HG03439 (cell line): ENCODE measurements at regions not wholly inside any gene's neighbourhood (a gene's known extent, or its start where the extent isn't known, plus 50 kb on each side); places are given as distances from the start of the nearest gene placed in this dataset.

Experiments
- ATAC-seq: cut with Tn5 transposase; IDR thresholded peaks from one replicate; pipeline ENCODE4 v1.9.1; 2021; ENCODE audit warnings: mild to moderate bottlenecking, moderate library complexity; ENCODE audit not compliant: unreplicated experiment

DNA sequence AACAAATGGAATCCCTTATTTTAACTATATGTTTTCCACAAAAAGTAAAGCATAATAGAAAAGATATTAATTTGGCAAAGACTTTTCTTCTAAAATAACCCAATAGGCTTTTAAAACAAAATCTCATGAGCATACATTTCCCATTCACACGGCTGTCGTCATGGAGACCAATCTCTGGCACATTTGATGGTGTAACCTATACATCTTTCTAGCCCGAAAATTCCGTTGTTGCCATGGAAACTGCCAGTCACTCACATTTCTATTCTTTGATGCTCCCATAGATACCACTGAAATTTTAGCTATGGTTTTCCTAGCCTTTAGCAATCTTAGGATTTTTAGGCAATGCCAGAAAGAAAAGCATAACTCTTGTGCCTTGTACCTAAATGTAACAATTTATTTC, 262.9 kb upstream of the TRPM3 start:
- no peak for ATAC-seq

DNA sequence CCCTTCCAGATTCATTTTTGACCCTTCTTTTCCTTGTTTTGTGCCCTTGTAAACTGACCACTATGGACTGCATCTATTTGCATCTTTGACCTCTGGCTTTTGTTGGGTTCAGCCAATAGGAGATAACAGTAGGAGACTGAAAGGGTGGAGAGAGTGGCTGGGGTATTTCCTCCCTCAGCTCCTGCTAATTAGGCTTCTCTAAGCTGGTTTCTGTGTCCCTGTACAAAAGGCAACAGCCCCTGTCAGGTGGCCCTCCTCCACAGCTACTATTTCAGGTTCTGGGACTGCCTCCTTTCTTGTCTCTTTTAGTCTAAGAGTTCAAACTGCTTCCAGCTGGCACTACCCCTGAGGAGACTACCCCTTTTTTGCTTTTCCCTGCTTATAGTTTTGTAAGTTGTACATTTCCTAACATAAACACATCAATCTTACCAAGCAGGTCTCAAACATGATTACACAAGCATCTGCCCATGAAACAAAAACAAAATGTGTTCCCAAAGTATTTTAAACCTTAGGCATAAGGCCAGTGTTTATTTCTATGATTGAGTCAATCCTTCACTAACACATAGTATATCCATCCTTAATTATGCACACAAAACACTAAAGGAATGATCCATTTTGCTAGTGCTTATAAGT, 262.0 kb upstream of the TRPM3 start:
- ATAC-seq: no peak

DNA sequence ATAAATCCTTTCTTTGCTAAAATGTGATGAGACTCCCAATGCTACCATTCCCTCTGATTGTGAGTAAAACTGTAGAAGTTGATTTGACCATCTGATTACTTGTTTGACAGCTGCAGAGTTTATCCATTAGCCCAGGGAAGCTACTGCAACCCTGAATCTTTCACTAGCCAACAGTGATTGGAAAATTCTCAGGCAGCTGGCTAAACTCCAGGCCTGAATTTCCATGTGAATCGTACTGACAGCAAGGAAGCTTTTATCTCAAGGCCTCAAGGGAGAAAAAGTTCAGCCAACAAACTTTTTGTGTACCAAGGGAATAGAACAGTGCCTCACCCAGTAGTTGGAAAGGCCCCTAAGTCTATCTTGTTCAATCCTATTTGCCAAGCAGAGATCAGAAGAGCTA, 246.7 kb upstream of the TRPM3 start:
- no peak for ATAC-seq

DNA sequence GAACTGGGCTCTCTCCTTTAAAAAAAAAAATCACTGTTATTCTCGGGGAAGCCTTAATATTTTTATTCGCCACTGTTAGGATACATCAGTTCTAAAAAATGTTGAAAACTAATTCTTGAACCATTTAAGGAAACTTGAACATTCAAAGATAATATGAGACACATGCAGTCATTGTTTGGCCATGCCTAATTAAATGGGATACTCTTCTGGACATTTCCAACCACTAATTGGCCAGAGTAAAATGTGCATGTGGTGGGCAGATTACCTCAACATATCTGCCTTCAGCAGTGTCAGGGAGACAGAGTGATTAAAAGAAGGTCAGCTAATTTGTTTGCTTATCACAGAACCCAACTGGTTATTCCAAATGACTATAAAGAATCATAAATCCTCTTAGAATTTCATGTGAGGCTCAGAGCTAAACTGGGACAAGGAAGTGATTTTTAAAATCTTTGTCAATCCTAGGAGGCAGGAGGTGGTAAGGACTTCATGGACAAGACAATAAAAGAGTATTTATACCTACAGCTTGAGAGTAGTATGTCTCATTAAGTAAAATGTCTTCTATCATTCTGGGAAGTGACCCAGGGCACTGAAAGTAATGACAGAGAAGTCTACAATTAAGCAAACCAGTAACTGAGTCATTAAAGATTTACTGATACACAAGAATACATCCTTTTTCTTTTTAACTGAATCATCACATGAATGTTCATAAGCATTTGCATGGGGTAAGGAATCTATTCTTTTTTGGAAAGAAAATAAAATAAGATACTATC, 242.9 kb upstream of the TRPM3 start:
- ATAC-seq: no peak

DNA sequence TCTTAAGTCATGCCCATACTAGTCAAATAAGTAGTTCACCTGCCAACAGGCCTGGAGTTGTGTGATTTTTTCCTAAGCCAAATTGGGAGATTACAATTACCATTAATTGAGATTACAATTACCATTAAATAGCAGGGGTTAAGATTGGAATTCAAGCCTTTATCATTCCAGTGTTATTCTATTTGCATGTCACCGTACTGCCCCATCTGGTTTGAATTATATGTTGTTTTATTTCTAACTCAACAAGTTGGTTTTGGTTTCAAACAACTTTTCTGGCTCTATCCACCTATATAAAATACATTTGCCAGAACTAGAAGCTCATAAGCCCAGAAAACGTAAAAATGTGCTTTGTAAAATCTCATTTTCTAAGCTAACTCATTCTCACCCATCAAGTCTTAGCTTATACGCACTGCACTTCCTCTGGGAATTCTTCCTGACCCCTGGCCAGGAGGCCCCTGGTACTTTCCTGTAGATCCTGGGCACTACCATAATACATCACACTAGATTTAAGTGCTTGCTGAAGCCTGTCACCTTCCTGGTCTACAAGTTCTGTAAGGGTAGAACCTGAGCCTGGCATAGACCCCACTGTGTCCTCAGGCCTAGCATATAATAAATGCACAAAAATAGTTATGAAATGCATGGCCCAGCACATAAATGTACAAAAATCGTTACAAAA, 242.0 kb upstream of the TRPM3 start:
- no peak for ATAC-seq

DNA sequence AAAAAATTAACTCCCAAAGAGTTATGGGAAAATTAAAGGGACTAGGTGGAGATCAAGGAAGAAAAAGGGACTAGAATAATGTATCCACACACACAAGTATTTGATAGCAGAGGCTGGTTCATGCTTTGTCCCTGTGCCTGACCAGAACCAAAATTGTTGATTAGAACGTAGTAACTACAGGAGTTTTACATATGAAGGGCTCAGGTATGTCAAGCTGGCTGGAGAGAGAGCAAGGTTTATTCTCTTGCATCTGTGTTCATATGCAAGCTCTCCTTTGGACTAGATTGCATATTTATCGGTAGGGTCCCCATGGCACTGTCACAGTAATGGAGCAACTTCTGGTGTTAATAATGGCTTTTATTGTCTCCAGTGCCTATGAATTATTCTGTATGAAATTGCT, 239.9 kb upstream of the TRPM3 start:
- no peak for ATAC-seq

DNA sequence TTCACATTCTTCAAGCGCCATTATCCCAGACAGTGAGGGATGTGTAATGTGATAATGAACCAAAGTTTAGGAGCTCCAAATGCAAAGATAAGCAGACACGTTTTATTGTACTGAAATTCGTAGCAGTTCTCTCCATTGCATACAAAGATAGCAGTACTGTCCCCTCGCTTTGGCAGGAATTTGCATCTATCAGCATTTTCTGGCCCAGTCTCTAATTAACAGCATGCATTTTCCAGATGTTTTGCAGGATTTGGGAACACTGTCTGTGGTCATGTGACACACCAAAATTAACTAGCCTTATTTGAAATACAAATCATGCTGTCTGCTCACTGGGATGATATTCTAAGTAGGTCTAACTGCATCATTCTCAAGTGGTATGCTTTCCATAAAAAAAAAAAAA, 235.9 kb upstream of the TRPM3 start:
- no peak for ATAC-seq

DNA sequence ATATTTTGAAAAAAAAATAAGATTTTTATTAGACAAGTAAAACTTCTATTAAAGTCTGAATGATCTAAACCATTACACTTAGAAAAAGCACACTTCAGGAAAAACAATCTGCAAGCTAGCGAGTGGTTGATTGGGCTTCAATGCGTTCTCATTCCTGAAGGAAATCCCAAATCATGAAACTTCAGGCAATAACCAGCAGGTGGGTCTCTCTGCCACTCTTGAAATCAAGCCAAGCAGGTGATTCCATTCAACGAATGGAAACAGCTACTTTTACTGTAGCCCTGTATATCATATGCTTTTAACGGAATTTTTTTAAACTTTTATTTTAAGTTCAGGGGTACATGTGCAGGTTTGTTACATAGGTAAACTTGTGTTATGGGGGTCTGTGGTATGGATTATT, 234.5 kb upstream of the TRPM3 start:
- no peak for ATAC-seq

DNA sequence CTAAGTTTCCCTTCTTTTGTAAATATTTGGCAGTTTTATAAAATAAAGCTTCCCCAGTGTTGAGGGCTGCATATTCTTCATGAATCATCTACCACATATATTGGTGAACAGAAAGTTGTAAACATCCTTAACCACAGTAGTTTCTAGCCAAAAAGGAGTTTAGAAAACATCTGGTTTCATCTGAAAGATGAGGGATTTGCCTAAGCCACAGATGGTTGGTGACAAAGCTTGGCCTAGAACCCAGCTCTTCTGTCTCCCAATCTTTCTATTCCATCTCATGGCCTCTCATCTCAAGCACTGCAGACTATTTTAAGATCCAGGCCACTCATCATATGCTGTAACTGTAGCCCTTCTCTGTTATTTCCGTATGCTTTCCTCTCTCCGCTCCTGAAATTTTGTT, 232.3 kb upstream of the TRPM3 start:
- no peak for ATAC-seq

DNA sequence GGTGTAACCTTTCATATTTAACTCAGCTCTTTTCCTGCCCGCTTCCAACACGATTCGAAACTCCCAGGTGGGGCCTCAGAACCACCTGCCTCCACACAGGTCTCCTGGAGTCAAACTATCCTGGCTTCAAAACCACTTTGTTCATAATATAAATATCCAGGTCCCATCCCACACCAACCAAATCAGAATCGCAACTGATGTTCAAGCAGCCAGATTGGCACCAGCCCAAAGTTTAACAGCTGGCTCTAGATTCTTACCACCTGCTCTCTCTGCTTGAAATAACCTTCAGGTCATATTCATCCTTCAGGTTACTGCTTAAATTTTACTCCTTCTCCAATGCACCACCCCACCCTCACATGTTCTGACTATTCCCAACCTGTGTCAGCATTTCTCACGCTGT, 231.4 kb upstream of the TRPM3 start:
- ATAC-seq: no peak

DNA sequence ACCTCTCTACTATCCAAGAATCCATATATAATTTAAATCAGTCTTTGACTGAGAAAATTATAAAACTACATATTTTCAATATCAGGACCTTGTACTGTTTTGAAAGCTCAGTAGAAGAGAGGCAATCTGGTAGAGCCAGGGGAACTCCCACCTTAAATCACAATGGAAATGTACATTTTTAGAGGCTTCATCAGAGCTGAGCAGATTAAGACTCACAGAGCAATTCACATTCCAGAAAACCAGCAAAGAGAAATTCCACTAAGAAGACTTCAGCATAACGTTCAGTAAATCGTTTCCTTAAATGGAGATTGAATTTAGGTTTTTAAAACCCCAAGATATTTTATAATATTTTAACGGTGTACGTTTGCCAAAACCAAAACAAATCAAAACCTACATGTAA, 227.8 kb upstream of the TRPM3 start:
- no peak for ATAC-seq

DNA sequence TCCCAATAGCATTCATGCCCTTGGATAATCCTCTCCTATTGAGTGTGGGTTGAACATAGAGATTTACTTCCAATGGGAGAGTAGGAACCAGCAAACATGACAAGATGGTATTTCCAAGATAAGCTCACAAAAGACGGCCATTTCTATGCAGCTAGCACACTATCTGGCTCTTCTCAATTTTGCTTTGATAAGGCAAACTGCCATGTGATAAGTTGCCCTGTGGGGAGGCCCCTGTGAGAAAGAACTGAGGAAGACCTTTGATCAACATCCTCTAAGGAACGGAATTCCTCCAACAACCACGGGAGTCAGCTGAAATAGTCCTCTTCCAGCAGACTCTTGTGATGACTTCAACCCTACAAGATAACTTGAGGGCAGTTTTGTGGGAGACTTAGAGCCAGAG, 211.9 kb upstream of the TRPM3 start:
- ATAC-seq: no peak

DNA sequence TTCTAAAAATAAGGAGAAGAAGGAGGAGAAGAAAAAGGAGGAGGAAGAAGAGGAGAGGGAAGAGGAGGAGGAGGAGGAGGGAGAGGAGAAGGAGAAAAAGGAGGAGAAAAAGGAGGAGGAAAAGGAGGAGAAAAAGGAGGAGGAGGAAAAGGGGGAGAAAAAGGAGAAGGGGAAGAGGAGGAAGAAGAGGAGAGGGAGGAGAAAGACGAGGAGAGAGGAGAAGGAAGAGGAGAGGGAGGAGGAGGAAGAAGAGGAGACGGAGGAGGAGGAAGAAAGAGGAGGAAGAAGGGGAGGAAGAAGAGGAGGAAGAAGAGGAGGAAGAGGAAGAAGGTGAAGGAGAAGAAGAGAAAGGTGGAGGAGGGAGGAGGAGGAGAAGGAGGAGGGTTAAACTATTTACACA, 210.2 kb upstream of the TRPM3 start:
- ATAC-seq: no peak

DNA sequence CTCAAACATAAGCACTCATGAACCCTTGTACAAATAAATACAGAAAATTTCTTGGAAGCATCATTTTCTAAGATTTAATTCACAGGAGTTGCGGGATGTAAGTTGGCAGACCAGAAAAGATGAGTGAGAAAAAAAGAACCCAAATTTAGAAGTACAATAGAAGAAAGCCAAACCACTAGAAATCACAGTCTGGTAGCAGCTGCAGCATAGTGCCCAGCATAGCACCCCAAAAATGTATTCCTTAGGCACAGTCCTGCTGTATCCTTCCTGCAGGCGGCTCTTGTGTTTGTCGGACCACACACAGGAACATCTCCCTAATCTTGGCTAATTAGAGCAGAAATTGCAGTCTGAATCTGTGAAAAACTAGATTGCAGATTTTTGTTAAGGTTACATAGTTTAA, 208.5 kb upstream of the TRPM3 start:
- no peak for ATAC-seq

DNA sequence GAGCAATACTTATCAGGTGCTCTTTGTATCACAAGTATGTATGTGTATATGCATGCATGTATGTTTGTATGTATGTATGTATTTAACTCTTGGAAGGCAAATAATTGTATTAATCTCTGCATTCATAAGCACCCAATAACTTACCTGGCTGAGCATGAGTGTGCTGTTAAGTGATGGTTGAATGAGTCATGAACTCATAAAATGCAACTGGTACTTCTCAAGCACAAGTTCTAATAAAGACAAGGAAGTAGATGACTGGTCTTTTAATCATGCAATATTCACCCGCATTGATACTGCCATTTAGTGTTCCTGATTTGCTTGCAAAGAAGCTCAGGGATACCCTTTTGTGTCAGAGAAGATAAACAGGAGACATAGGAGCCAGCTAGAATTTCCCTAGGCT, 204.9 kb upstream of the TRPM3 start:
- ATAC-seq: no peak

DNA sequence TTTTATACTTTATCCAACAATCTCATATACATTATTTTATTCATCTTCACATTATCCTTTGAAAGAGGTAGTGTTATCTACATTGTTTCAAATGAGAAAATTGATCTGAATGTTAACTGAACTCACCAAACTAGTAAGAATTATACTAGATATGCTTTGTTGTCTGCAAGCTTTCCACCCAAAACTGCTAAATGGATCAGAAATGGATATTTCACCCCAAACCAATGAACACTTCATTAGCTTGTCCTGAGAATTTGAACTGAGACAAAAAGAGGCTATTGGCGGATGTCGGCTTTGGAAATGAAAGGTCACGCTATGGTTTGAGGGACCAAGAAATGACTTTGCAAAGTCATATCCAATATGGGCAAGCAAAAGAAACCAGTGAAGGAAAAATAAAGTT, 201.9 kb upstream of the TRPM3 start:
- ATAC-seq: no peak

DNA sequence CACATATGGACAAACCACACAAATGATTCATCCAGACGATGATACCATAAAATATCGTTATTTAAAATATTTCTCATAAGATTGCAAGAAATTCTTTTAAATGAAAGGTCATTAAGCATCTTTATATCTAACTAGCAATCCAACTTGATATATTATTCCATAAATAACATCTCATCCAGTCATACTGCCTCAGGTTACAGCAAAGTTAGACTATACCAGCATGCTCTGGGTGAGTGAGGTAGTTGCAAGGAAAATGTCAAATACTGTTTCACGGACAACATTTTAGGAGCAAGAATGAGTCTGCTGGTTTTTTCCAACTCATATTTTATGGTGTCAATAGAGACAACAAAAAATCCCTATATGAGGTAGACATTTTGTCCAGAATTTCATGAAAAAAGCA, 200.9 kb upstream of the TRPM3 start:
- no peak for ATAC-seq

DNA sequence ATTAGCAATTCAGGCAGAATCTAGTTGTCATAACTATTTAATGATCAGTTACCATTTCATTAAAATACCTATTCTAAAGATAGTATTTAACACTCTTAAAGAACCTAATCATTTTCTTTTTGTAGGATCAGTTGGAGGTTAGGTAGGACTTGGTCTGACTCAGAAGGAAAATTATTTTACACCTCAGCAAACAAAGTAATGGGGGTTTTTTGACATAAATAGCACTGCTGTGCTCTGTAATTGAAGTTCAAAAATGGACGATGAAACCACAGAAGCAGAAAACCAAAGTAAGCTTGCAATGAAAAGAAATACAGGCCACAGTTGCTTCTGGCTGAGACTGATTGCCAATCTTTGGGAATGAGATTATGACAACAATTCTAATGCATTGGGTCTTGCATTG, 187.0 kb upstream of the TRPM3 start:
- no peak for ATAC-seq

DNA sequence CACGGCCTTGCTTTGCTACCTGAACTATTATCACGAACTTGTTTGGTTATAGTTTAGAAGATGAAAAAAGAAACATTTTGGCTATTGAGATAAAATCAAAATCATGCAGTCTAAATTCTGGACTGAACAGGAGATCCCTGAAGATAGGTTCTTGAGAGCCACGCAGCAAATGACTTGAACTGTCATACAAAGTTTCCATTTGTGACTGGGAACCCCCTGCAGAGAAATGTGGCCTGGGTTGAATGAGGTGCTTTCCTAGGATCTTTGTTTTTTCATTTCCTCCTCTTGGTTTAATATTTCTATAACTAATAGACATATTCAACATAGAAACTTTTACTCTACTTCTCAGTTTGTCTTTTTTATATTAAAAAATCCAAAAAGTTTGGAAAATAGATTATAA, 184.7 kb upstream of the TRPM3 start:
- no peak for ATAC-seq

DNA sequence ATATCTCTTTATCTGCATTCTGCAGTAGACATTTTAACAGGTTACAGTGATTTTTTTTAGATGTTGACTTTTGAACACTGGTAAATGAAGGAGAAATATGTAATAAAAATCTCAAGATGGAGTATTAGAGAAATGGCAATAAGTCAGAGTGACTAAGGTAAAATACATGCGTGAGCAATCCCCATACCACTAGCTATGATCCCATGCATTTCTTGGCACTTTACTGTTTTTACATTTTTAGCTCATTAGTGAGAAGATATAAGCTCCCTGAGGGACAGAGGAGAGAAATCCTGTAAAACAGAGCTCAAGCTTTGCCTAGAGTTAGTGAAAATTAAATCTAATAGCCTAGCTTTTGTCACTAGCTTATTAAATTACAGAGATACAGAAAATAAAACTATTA, 181.9 kb upstream of the TRPM3 start:
- no peak for ATAC-seq

DNA sequence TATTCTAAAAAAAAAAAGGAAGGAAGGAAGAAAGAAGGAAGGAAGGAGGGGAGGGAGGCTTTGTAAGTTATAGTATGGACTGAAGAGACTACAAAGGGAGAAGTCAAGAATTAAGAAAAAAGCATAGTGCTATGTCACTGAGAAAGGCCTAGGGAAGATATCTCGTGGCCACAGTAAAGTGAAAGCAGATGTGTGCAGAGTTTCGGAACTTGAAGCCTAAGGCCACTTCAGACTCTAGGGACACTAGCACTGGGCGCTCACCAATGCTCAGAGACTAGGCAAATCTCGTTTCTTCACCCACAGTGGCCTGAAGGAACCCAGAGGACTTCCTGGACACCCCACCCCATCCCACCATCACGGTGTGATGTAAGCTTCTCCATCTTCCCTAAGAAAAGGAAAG, 181.4 kb upstream of the TRPM3 start:
- ATAC-seq: peak; percentile 69

DNA sequence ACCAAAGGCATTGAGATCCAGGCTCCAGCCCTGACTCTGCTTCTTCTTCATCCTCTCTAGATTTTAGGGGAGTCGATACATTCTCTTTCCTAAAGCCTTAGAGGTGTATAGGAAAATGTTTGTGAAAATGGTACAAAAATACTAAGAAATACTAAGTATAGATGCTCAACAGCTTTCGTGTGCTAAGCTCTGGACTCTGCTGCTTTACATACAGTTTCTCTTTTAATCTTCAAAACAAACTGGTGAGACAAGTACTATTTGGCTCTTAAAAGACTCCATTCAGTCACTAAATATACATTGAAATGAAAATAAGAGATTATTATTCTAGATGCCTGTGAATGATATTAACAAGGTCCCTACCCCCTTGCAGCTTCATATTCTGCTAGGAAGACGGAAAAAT, 174.5 kb upstream of the TRPM3 start:
- ATAC-seq: no peak
